Endothelial cell of umbilical vein (primary cell): ENCODE measurements at regions not wholly inside any gene's neighbourhood (a gene's known extent, or its start where the extent isn't known, plus 50 kb on each side); places are given as distances from the start of the nearest gene placed in this dataset.

ENCODE experiments used
- BruUV-seq: library from RNA; stranded (reverse); fragments of 400-500 nt; replicated peaks from 2 replicates; lab custom pipeline; 2021; lab: Mats Ljungman, UMichigan
- CTCF ChIA-PET: fragments of 300-600, 350-600 bp; sonication (Branson Sonifier 250); formaldehyde crosslinking; loops from one replicate; lab custom pipeline; 2021; ENCODE audit warnings: antibody characterized with exemption, inconsistent platforms; lab: Charles Lee
- POLR2A ChIA-PET: fragments of 300-600, 350-600 bp; sonication (Branson Sonifier 250); formaldehyde crosslinking; loops from one replicate; lab custom pipeline; 2021; ENCODE audit warnings: antibody characterized with exemption, inconsistent platforms; lab: Charles Lee
- DNase-seq: peaks from one replicate; pipeline ENCODE4 v3.0.0-alpha.2; 2011; ENCODE audit warnings: low read depth, low spot score
- FAIRE-seq: peaks from 2 replicates; lab custom pipeline; 2011; peaks lifted over from hg19 to GRCh38; lab: Jason Lieb, UNC
- H2AFZ ChIP-seq: 2 replicates; pipeline ENCODE4 v1.6.0; 2012; ENCODE audit warnings: low read depth, low read length, control low read depth, inconsistent platforms
- H3K27ac ChIP-seq: 2 replicates; pipeline ENCODE4 v1.5.1; 2011; ENCODE audit warnings: low read depth, mild to moderate bottlenecking, control low read depth, low read length, moderate library complexity; ENCODE audit not compliant: insufficient read depth
- H3K27me3 ChIP-seq, 2 experiments: 2 replicates each; pipeline versions ENCODE4 v1.6.0 to v1.6.1; 2011; ENCODE audit warnings: low read length in 2 of 2, mixed read lengths in 1 of 2; ENCODE audit not compliant: control insufficient read depth in 2 of 2, insufficient read depth in 2 of 2
- H3K36me3 ChIP-seq, 2 experiments: 2 replicates in 1 of 2; 3 replicates in 1 of 2; pipeline ENCODE4 v1.5.1; 2011; ENCODE audit warnings: low read length in 2 of 2, mild to moderate bottlenecking in 1 of 2, moderate library complexity in 1 of 2; ENCODE audit not compliant: control insufficient read depth in 2 of 2, insufficient read depth in 2 of 2; ENCODE audit errors: extremely low read depth in 1 of 2
- H3K4me1 ChIP-seq: 3 replicates; pipeline ENCODE4 v1.5.1; 2011; ENCODE audit warnings: mild to moderate bottlenecking, low read length; ENCODE audit not compliant: control insufficient read depth, insufficient read depth; ENCODE audit errors: extremely low read depth
- H3K4me2 ChIP-seq: 2 replicates; pipeline ENCODE4 v1.6.1; 2011; ENCODE audit warnings: low read length, control low read depth, mixed read lengths; ENCODE audit not compliant: insufficient read depth
- H3K4me3 ChIP-seq, 3 experiments: fragments of 200-600 bp in 1 of 3; sonication (generic), shearing (Covaris generic) in 1 of 3; replicated peaks in 1 of 3; 2 replicates each; pipeline ENCODE4 v1.5.1; 2011 to 2016; ENCODE audit warnings: control low read depth in 3 of 3, low read length in 3 of 3, mild to moderate bottlenecking in 2 of 3, inconsistent platforms in 1 of 3, low read depth in 1 of 3, moderate library complexity in 1 of 3; ENCODE audit not compliant: insufficient read depth in 1 of 3
- H3K79me2 ChIP-seq: 2 replicates; pipeline ENCODE4 v1.6.0; 2012; ENCODE audit warnings: low read length, inconsistent platforms; ENCODE audit not compliant: control insufficient read depth, insufficient read depth
- H3K9ac ChIP-seq: replicated peaks from 2 replicates; pipeline ENCODE3; 2011; ENCODE audit warnings: low read length, control low read depth; ENCODE audit not compliant: insufficient read depth; ENCODE audit errors: extremely low read depth
- H3K9me1 ChIP-seq: replicated peaks from 3 replicates; pipeline ENCODE4 v1.6.0; 2011; ENCODE audit warnings: mild to moderate bottlenecking, low read length; ENCODE audit not compliant: control insufficient read depth, insufficient read depth; ENCODE audit errors: extremely low read depth
- H3K9me3 ChIP-seq: replicated peaks from 2 replicates; pipeline ENCODE4 v1.5.1; 2012; ENCODE audit warnings: low read length, inconsistent platforms; ENCODE audit not compliant: control insufficient read depth, insufficient read depth
- H4K20me1 ChIP-seq: replicated peaks from 2 replicates; pipeline ENCODE3; 2011; ENCODE audit warnings: mild to moderate bottlenecking, low read length; ENCODE audit not compliant: control insufficient read depth, insufficient read depth; ENCODE audit errors: extremely low read depth
- EZH2 ChIP-seq: IDR thresholded peaks from 2 replicates; pipeline ENCODE4 v1.6.1; 2012; ENCODE audit warnings: borderline replicate concordance, low read depth, mild to moderate bottlenecking, moderate library complexity, low read length, inconsistent platforms; ENCODE audit not compliant: severe bottlenecking
- FOS ChIP-seq: IDR thresholded peaks from 2 replicates; pipeline ENCODE4 v1.6.1; 2011; ENCODE audit warnings: mild to moderate bottlenecking, low read length, moderate library complexity, borderline replicate concordance; ENCODE audit not compliant: insufficient read depth
- GATA2 ChIP-seq: IDR thresholded peaks from 2 replicates; pipeline ENCODE4 v1.7.0; 2011; ENCODE audit warnings: low read depth, mild to moderate bottlenecking, moderate library complexity, mixed read lengths, low read length; ENCODE audit not compliant: insufficient read length, insufficient read depth
- JUN ChIP-seq: IDR thresholded peaks from 2 replicates; pipeline ENCODE4 v1.6.1; 2011; ENCODE audit warnings: borderline replicate concordance, low read depth; ENCODE audit not compliant: insufficient read length, insufficient read depth
- MYC ChIP-seq: IDR thresholded peaks from one replicate; pipeline ENCODE4 v1.6.1; 2011; ENCODE audit warnings: mild to moderate bottlenecking, low read depth, low read length
- POLR2A ChIP-seq: IDR thresholded peaks from 2 replicates; pipeline ENCODE4 v1.6.1; 2012; ENCODE audit warnings: low read depth, mild to moderate bottlenecking, control low read depth, low read length
- POLR2AphosphoS5 ChIP-seq: IDR thresholded peaks from 2 replicates; pipeline ENCODE4 v1.6.1; 2012; ENCODE audit warnings: low read depth, mild to moderate bottlenecking, control low read depth, low read length, moderate library complexity; ENCODE audit not compliant: insufficient read depth
- dilution Hi-C: fragments of 300-500 bp; cut with MboI; formaldehyde crosslinking; loops from one replicate; pipeline ENCODE4 v1.15.0; 2019; ENCODE audit warnings: low sequenced_read_pairs; ENCODE audit not compliant: extremely low pct_ligation_motif_present
- intact Hi-C: fragments of 100-400 bp; cut with micrococcal nuclease; formaldehyde crosslinking; loops from one replicate; pipeline ENCODE4 v1.10.0; 2022
- TF ChIP-seq, protein P1 (sequence below), 2 donors: IDR thresholded peaks; 1 replicate in 1 of 2; 2 replicates in 1 of 2; pipeline ENCODE4 v1.5.1; 2011; ENCODE audit warnings: low read length in 2 of 2, mild to moderate bottlenecking in 2 of 2, moderate library complexity in 2 of 2, control low read depth in 1 of 2, inconsistent platforms in 1 of 2, low read depth in 1 of 2; ENCODE audit not compliant: insufficient read depth in 1 of 2; ENCODE audit errors: extremely low read depth in 1 of 2
- TF ChIP-seq, protein P2 (sequence below): IDR thresholded peaks from 2 replicates; pipeline ENCODE4 v1.6.1; 2011; ENCODE audit not compliant: insufficient read depth, insufficient read length

DNA sequence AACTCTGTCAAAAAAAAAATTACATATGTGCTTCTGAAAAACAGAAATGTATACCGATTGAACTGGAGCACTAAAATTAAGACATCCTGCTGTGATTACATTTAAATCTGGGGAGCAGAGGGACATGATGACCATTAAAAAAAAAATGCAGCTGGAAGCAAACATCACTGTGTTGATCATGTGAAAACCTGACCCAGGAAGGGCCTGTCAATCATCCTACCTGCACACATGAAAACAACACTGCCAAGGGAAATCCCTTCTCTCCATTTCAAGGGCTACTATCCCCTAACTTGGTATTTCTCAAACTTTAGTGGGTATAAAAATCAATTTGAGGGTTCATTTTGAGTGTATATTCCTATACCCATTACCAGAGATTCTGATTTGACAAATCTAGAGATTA, 719.9 kb upstream of the CBLB start:
- FAIRE-seq (no peak), DNase-seq (no peak)
- ChIA-PET CTCF (no interaction called here), POLR2A (no interaction called here)
- Histone ChIP-seq H3K79me2 (no peaks in the 10 kb centered on the region), H3K9me1 (no peaks in the 10 kb centered on the region), H4K20me1 (no peaks in the 10 kb centered on the region), H3K27me3 (no peaks in the 10 kb centered on the region), H2AFZ (no peak overlapping the region), H3K4me3 (no peak overlapping the region), H3K36me3 (no peaks in the 10 kb centered on the region), H3K9ac (no peak overlapping the region), H3K4me2 (no peak overlapping the region), H3K9me3 (no peaks in the 10 kb centered on the region), H3K27ac (no peak overlapping the region), H3K4me1 (no peaks in the 10 kb centered on the region)
- dilution Hi-C loops (no loop called here), intact Hi-C loops (no loop called here)
- no TSS peak for BruUV-seq
- TF ChIP-seq, protein P1, sequence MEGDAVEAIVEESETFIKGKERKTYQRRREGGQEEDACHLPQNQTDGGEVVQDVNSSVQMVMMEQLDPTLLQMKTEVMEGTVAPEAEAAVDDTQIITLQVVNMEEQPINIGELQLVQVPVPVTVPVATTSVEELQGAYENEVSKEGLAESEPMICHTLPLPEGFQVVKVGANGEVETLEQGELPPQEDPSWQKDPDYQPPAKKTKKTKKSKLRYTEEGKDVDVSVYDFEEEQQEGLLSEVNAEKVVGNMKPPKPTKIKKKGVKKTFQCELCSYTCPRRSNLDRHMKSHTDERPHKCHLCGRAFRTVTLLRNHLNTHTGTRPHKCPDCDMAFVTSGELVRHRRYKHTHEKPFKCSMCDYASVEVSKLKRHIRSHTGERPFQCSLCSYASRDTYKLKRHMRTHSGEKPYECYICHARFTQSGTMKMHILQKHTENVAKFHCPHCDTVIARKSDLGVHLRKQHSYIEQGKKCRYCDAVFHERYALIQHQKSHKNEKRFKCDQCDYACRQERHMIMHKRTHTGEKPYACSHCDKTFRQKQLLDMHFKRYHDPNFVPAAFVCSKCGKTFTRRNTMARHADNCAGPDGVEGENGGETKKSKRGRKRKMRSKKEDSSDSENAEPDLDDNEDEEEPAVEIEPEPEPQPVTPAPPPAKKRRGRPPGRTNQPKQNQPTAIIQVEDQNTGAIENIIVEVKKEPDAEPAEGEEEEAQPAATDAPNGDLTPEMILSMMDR (IDR thresholded peaks at IDR 0.05; ENCODE audit: extremely low read depth in 1 of 2, insufficient read depth in 1 of 2, low read depth in 1 of 2, low read length in 2 of 2): no peak
- TF ChIP-seq, protein P2, sequence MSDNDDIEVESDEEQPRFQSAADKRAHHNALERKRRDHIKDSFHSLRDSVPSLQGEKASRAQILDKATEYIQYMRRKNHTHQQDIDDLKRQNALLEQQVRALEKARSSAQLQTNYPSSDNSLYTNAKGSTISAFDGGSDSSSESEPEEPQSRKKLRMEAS: no peak
- TF ChIP-seq JUN (no peak), MYC (no peak), POLR2AphosphoS5 (no peak), EZH2 (no peak), GATA2 (no peak), POLR2A (no peak), FOS (no peak)
